ENCODE measurements at regions not wholly inside any gene's neighbourhood (a gene's known extent, or its start where the extent isn't known, plus 50 kb on each side); places are given as distances from the start of the nearest gene placed in this dataset.

DNA sequence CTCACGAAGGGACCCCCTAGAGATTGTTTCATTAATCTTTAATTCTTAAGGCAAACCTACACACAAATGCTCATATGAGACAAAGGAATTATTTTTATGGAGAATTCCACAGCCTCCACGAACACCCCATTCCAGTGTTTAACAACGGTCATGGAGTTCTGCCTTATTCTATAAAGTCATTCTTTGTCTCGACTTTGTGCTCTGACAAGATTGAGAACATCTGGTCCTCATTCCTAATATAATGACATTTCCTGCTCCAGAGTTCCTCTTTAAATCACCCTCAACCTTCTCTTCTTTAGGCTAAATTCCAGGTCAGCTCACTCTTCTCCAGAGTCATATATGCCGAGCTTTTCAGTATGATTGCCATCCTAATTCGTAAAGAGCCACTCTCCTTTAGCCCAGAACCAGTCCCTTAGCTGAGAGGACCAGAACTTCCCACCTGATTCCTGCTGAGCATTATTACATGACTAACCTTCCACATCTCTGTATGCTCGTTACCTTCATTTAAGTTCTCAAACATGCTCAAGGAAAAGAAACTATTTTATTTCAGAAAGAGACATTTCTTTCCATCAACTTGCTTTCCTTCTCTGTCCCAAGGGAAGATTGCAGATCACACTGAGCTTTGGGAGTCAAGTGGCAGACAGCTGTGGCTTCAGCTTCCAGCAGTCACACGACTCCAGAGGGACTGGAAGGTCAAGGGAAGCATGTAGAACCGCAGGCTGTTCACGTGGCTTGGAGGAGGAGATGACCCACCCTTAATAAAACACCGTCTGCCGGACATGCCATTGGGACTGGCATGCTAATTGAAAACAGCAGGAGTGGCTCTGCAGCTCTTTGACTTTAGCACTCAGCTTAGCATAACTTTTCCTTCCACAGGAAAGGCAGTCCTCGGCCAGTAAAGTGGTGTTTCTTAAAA is 467.1 kb upstream of the HSF2 start:
- H3K4me3 ChIP-seq: peak overlapping the region in 1 of 2 donors; percentile 27
- intact Hi-C loops (cut with DNase I): no loop called here
- no peaks in the 10 kb centered on the region for H3K9me3 ChIP-seq
- DNase-seq (ENCODE audit: low spot score in 2 of 2): peak in 1 of 2 donors; percentile 71
- H3K27ac ChIP-seq: peak overlapping the region; percentile 10 to 63
- TF ChIP-seq, protein P1, sequence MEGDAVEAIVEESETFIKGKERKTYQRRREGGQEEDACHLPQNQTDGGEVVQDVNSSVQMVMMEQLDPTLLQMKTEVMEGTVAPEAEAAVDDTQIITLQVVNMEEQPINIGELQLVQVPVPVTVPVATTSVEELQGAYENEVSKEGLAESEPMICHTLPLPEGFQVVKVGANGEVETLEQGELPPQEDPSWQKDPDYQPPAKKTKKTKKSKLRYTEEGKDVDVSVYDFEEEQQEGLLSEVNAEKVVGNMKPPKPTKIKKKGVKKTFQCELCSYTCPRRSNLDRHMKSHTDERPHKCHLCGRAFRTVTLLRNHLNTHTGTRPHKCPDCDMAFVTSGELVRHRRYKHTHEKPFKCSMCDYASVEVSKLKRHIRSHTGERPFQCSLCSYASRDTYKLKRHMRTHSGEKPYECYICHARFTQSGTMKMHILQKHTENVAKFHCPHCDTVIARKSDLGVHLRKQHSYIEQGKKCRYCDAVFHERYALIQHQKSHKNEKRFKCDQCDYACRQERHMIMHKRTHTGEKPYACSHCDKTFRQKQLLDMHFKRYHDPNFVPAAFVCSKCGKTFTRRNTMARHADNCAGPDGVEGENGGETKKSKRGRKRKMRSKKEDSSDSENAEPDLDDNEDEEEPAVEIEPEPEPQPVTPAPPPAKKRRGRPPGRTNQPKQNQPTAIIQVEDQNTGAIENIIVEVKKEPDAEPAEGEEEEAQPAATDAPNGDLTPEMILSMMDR (IDR thresholded peaks at IDR 0.05): no peak
- no peaks in the 10 kb centered on the region for H3K36me3 ChIP-seq
- peaks cover 0 to 3% of the 10 kb centered on the region in 2 donors for H3K4me1 ChIP-seq
- H3K27me3 ChIP-seq: no peaks in the 10 kb centered on the region

DNA sequence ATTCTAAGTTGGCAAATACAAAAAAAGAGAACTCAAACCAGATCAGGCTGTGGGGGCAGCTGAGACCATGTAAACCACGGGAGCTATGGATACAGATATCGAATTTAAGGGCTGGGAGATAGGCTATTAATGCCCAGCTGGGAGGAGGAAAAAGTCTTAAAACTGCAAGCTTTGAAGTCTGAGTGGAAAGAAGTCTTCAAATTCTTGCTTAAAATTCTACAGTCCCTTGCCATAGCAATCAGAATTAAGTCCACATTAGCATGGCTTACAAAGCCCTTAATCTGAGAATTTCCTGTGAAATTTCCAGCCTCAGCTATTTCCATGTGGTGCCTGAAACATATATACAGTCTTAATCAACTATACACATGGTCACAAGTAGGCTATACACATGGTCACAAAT is 465.0 kb upstream of the HSF2 start:
- Histone ChIP-seq H3K4me3 (no peak overlapping the region), H3K4me1 (peaks cover 0 to 3% of the 10 kb centered on the region in 2 donors), H3K27me3 (no peaks in the 10 kb centered on the region), H3K27ac (no peak overlapping the region), H3K9me3 (no peaks in the 10 kb centered on the region), H3K36me3 (no peaks in the 10 kb centered on the region)
- no peak for DNase-seq (ENCODE audit: low spot score in 2 of 2)
- intact Hi-C loops (cut with DNase I): no loop called here
- TF ChIP-seq, protein P1 (IDR thresholded peaks at IDR 0.05): no peak

DNA sequence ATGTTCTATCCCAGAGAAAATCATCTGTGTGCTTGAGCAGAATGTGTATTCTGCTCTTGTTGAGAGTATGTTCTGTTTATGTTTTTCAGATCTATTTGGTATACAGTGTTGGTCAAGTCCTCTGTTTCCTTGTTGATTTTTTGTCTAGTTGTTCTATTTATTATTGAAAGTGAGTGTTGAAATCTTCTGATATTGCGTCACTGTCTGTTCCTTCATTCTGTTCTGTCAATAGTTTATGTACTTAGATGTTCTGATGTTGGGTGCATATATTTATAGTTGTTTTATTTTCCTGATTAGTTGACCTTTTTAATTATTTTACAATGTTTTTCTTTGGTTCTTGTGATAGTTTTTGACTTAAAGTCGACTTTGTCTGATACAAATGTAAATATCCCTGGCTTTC is 458.7 kb upstream of the HSF2 start:
- intact Hi-C loops (cut with DNase I): loop anchor here (10.0 kb wide), 1 partner anchor 416 kb away; no protein-coding TSS in a partner anchor
- Histone ChIP-seq H3K36me3 (no peaks in the 10 kb centered on the region), H3K27ac (no peak overlapping the region), H3K4me1 (no peaks in the 10 kb centered on the region), H3K27me3 (no peaks in the 10 kb centered on the region), H3K9me3 (no peaks in the 10 kb centered on the region), H3K4me3 (no peak overlapping the region)
- TF ChIP-seq, protein P1 (IDR thresholded peaks at IDR 0.05): no peak
- no peak for DNase-seq (ENCODE audit: low spot score in 2 of 2)

DNA sequence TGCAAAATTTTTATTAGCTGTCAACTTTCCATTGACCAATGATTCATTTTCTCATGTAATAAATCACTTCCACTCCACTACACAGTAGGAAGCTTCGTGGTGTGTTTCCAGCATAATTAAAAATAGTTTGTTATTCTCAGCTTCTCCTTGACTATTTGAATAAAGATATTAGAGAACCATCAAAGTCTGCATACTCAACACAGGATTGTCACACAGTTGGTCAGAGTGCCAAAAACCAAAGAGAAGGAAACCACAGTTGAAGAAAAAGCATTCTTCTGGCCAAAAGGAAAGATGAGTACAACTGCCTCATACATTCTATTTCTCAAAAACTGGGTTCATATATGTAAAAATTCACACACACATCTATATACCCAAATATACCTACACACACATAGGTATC is 455.1 kb upstream of the HSF2 start:
- Histone ChIP-seq H3K4me1 (no peaks in the 10 kb centered on the region), H3K36me3 (no peaks in the 10 kb centered on the region), H3K27ac (no peak overlapping the region), H3K9me3 (no peaks in the 10 kb centered on the region), H3K27me3 (no peaks in the 10 kb centered on the region), H3K4me3 (no peak overlapping the region)
- intact Hi-C loops (cut with DNase I): loop anchor here (10.0 kb wide), 1 partner anchor 420 kb away; no protein-coding TSS in a partner anchor
- TF ChIP-seq, protein P1 (IDR thresholded peaks at IDR 0.05): no peak
- DNase-seq (ENCODE audit: low spot score in 2 of 2): no peak

DNA sequence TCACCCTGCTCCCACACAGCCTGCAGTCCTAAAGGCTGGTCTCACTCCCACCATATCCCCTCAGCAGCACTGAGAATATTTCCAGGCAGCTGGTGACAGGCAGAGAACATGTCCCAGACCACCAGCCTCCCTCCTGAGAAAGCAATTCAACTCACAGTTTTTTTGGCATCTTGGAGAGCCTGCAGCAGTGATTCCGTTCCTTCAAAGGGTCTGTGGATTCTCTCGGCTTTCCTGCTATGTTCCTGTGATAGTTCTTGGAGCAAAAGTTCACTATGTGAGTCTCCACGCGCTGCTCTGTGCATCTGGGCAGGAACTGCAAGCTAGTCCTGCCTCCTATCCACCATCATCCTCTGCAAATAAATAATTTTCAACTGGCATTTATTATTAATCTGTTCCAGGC is 448.3 kb upstream of the HSF2 start:
- TF ChIP-seq, protein P1 (IDR thresholded peaks at IDR 0.05): no peak
- DNase-seq (ENCODE audit: low spot score in 2 of 2): no peak
- no peak overlapping the region for H3K4me3 ChIP-seq
- H3K27me3 ChIP-seq: no peaks in the 10 kb centered on the region
- peaks cover 0 to 11% of the 10 kb centered on the region in 2 donors for H3K4me1 ChIP-seq
- no peaks in the 10 kb centered on the region for H3K9me3 ChIP-seq
- H3K27ac ChIP-seq: peak overlapping the region; percentile 60 to 81
- intact Hi-C loops (cut with DNase I): loop anchor here (5.0 kb wide), 2 partner anchors 169 to 519 kb away; no protein-coding TSS in a partner anchor
- H3K36me3 ChIP-seq: no peaks in the 10 kb centered on the region

Data from ascending aorta (tissue), 2 donors.